Omental fat pad (tissue), 3 donors: ENCODE measurements at regions not wholly inside any gene's neighbourhood (a gene's known extent, or its start where the extent isn't known, plus 50 kb on each side); places are given as distances from the start of the nearest gene placed in this dataset.
"Not testable (repeated sequence)": the region's sequence is repeated elsewhere in the genome, so short reads cannot be mapped to it uniquely, and the experiment has no call there.

Experiments used
- ATAC-seq: fragments of 150-250 bp; one replicate; pipeline ENCODE4 v1.9.1; 2016; ENCODE audit warnings: mild to moderate bottlenecking, moderate library complexity; ENCODE audit not compliant: low FRiP score
- DNase-seq: peaks from one replicate; pipeline ENCODE4 v3.0.0-alpha.2; 2019; ENCODE audit warnings: low spot score
- TF ChIP-seq, protein P1 (sequence below), 3 donors: fragments of 450-650 bp; IDR thresholded peaks; one replicate each; pipeline ENCODE4 v1.5.1; 2016 to 2017; ENCODE audit warnings: antibody characterized with exemption in 3 of 3, mild to moderate bottlenecking in 3 of 3, moderate library complexity in 2 of 3

DNA sequence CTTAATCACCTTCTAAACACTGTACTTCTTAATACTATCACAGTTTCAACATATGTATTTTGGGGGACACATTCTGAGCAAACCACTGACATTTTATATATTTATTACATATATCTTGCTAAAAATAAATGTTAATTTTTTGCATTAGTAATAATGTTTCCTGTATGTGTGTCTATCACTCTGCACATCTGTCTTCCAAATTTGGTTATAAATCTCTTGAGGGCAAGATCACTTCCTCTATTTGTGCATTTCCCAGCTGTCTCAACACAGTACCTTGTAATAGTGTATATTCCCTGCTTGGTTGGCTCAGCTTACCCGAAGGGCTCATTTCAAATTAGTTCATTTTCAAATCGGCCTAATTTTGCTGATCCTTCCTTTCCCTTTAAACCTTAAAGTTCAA is 617.1 kb upstream of the GYPC start:
- TF ChIP-seq, protein P1, sequence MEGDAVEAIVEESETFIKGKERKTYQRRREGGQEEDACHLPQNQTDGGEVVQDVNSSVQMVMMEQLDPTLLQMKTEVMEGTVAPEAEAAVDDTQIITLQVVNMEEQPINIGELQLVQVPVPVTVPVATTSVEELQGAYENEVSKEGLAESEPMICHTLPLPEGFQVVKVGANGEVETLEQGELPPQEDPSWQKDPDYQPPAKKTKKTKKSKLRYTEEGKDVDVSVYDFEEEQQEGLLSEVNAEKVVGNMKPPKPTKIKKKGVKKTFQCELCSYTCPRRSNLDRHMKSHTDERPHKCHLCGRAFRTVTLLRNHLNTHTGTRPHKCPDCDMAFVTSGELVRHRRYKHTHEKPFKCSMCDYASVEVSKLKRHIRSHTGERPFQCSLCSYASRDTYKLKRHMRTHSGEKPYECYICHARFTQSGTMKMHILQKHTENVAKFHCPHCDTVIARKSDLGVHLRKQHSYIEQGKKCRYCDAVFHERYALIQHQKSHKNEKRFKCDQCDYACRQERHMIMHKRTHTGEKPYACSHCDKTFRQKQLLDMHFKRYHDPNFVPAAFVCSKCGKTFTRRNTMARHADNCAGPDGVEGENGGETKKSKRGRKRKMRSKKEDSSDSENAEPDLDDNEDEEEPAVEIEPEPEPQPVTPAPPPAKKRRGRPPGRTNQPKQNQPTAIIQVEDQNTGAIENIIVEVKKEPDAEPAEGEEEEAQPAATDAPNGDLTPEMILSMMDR (IDR thresholded peaks at IDR 0.05) = no peak
- DNase-seq = no peak
- ATAC-seq = no peak

DNA sequence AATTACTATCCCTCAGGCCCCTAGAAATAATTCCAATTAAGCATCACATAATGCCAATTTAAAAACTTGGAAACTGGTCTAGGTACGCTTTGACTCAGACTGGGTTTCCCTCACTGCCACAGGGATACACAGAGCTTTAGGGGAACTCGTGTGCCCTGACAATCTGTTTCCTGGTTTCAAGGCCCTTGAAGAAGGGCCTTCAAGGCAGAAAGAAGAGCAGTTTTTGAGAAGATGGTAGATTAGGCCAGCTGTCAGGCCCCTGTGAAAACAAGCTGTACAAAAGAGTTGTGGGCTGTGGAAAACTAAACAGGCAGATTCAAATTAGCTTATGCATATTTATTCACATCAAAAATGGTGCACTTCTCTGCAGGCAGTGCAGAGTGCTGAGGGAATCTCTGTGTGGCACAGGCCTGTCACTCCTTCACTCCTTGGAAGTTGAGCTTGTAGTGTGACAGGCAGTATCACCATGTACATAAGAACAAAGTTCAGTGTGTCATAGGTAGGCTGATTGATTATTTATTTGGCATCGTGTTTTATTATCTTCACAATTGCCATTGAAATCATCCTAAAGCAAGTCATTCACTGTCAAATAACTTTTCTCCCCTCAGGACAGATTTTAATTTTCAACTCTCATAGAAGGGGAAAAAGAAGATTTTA is 614.4 kb upstream of the GYPC start:
- ATAC-seq = no peak
- no peak for DNase-seq
- TF ChIP-seq, protein P1 (IDR thresholded peaks at IDR 0.05) = no peak

DNA sequence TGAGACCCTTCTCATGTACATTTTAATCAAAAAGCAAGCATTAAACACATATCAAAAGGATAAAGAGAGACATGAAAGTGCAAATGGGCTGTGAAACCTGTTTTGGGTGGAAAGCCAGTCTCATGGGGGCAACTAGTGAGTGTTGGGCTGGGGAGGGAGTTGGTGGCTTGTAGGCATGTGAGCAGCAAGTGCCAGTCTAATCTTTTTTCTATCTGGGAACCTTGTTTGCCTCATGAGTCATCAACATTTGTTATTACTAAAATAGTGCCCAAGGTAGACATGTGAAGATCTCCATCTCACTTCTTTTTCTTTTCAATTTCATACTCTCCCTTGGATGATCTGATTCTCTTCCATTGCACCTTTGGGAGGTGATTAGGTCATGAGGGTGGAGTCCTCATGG is 613.9 kb upstream of the GYPC start:
- DNase-seq = no peak
- TF ChIP-seq, protein P1 (IDR thresholded peaks at IDR 0.05) = no peak
- ATAC-seq = no peak

DNA sequence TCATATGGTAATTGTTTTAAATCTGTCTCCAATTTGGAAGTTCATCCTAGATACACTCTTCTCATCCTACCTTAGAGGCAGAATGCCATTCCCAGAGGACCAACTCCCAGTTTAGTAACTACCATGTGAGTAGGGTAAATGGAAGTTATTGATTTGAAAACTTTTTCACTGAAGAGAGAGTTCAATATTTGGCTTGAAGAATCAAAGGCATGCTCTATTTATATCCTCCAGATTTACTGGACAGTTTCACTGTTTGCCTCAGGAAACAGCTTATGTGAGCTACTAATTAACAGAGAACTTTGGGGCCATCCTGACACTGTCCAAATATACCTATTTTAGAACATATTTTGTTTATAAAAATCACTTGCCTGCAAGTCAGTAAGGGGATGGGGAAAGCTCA is 607.2 kb upstream of the GYPC start:
- no peak for ATAC-seq
- TF ChIP-seq, protein P1 (IDR thresholded peaks at IDR 0.05) = no peak
- no peak for DNase-seq

DNA sequence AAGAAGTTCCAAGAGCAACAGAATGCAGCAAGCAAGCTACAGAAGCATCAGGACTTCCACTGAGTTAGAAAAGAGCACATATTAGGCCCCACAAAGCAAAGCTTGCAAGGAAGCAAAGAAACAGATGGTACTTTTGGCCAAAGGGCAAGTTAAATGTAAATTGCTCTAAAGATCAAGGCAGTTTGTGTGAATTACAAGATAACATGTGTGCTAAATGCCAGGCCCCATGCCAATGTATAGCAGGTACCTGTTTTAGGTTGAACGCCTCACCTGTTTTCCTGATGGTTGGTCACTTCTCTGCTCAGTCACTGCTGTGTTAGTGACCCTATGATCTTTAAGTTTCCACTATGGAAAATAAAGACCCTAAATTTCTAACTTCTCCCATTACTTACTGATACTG is 606.5 kb upstream of the GYPC start:
- ATAC-seq = no peak
- no peak for DNase-seq
- TF ChIP-seq, protein P1 (IDR thresholded peaks at IDR 0.05) = no peak

DNA sequence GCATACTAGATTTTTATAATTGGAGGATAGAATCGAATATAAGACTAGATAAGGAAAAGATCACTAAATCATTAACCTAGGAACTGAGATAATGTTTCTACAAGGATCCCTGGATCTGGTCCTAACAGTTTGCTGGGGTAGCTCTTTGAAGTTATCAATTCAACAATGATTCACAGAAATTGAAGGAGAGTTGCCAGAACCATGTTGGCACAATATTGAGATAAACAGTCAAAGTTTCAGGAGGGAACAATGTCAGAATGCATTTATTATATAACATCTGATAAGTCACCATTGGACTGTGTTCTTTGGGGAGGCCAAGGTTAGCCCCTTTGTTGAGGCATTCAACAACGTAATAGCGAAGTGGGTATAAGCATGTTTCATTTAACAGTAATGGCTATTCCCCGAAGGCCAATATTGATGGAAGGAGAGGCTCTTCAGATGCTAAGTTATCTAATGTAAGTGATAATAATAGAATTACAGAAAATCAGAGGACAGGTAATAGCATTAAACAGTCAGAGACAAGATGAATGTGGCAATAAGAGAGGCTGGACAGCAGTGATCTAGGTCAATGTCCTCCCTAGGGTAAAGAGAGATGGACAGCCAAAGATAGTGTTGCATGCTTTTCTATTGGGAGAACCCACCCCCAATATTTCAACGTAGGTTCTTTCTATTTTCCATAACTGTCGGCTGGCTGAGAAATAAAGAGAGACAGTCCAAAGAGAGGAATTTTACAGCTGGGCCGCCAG is 604.8 kb upstream of the GYPC start:
- TF ChIP-seq, protein P1 (IDR thresholded peaks at IDR 0.05) = no peak
- no peak for ATAC-seq
- DNase-seq = no peak

DNA sequence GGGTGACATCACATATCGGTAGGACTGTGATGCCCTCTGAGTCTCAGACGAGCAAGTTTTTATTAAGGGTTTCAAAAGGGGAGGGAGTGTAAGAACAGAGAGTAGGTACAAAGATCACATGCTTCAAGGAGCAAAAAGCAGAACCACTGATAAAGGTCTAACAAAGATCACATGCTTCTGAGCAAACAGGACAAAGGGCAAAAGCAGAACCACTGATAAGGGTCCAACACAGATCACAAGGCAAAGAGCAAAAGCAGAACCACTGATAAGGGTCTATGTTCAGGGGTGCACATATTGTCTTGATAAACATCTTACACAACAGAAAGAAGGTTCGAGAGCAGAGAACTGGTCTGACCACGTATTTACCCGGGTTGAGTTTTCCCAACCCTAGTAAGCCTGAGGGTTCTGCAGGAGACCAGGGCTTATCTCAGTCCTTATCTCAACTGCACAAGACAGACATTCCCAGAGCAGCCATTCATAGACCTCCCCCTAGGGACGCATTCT is 604.2 kb upstream of the GYPC start:
- not testable (repeated sequence) for ATAC-seq, DNase-seq
